HCT116 (cell line): ENCODE measurements at regions not wholly inside any gene's neighbourhood (a gene's known extent, or its start where the extent isn't known, plus 50 kb on each side); places are given as distances from the start of the nearest gene placed in this dataset.

ENCODE experiments used
- ATAC-seq: fragments of 200-7000 bp; cut with Tn5 transposase; 2 replicates; pipeline ENCODE4 v1.9.1; 2020; ENCODE audit warnings: mild to moderate bottlenecking, moderate library complexity
- BruUV-seq: library from RNA; stranded (reverse); fragments of 400-500 nt; replicated peaks from 2 replicates; lab custom pipeline; 2021; lab: Mats Ljungman, UMichigan
- CTCF ChIA-PET: fragments of 300-600 bp; sonication (Branson Sonifier 250); formaldehyde crosslinking; loops from one replicate; lab custom pipeline; 2021; ENCODE audit warnings: antibody characterized with exemption; lab: Charles Lee
- POLR2A ChIA-PET: fragments of 300-600, 350-600 bp; sonication (Branson Sonifier 250); formaldehyde crosslinking; loops from one replicate; lab custom pipeline; 2021; ENCODE audit warnings: antibody characterized with exemption; lab: Charles Lee
- RAD21 ChIA-PET, 2 experiments: fragments of 300-600 bp; sonication (Branson Sonifier 250); formaldehyde crosslinking; loops; one replicate each; lab custom pipeline; 2023; ENCODE audit warnings: low total read pairs in 2 of 2; ENCODE audit not compliant: uncharacterized antibody in 2 of 2, unreplicated experiment in 2 of 2, low non-redundant PET in 1 of 2; lab: Charles Lee
- DNase-seq: peaks from one replicate; pipeline ENCODE4 v3.0.0-alpha.2; 2010; ENCODE audit warnings: low read depth, low spot score
- H2AFZ ChIP-seq: fragments of 200-600 bp; shearing (Covaris generic), sonication (generic); 2 replicates; pipeline ENCODE4 v1.6.1; 2017; ENCODE audit warnings: low read depth, mixed run types, mixed read lengths, antibody characterized with exemption, low read length; ENCODE audit not compliant: poor library complexity, severe bottlenecking
- H3K27ac ChIP-seq: 2 replicates; pipeline ENCODE4 v1.5.1; 2012; ENCODE audit warnings: low read depth, low read length
- H3K27me3 ChIP-seq: fragments of 200-600 bp; sonication (generic); 2 replicates; pipeline ENCODE4 v1.6.1; 2016; ENCODE audit warnings: mixed run types, low read length, mixed read lengths; ENCODE audit not compliant: insufficient read depth
- H3K36me3 ChIP-seq, 2 experiments: fragments of 200-500 bp in 1 of 2; fragments of 200-600 bp in 1 of 2; sonication (Bioruptor generic) in 1 of 2; sonication (generic) in 1 of 2; 2 replicates each; pipeline versions ENCODE4 v1.5.1 to v1.6.1; 2014 to 2016; ENCODE audit warnings: low read length in 2 of 2, inconsistent platforms in 1 of 2, mixed read lengths in 1 of 2, mixed run types in 1 of 2; ENCODE audit not compliant: insufficient read depth in 2 of 2, control insufficient read depth in 1 of 2
- H3K4me1 ChIP-seq, 2 experiments: fragments of 200-600 bp in 1 of 2; sonication (generic) in 1 of 2; 2 replicates each; pipeline versions ENCODE4 v1.5.1 to v1.6.1; 2012 to 2017; ENCODE audit warnings: low read length in 2 of 2, inconsistent platforms in 1 of 2, mild to moderate bottlenecking in 1 of 2, mixed read lengths in 1 of 2, mixed run types in 1 of 2, moderate library complexity in 1 of 2; ENCODE audit not compliant: insufficient read depth in 2 of 2, control insufficient read depth in 1 of 2
- H3K4me2 ChIP-seq: fragments of 200-600 bp; sonication (generic); 2 replicates; pipeline ENCODE4 v1.6.1; 2017; ENCODE audit warnings: mixed run types, low read length, mixed read lengths
- H3K4me3 ChIP-seq, 2 experiments: fragments of 200-600 bp in 1 of 2; sonication (generic) in 1 of 2; replicated peaks in 1 of 2; 2 replicates each; pipeline ENCODE4 v1.5.1; 2011 to 2016; ENCODE audit warnings: low read length in 2 of 2, control low read depth in 1 of 2, low read depth in 1 of 2, mild to moderate bottlenecking in 1 of 2, mixed read lengths in 1 of 2, mixed run types in 1 of 2
- H3K79me2 ChIP-seq: fragments of 200-600 bp; sonication (generic); 2 replicates; pipeline ENCODE4 v1.6.1; 2017; ENCODE audit warnings: mild to moderate bottlenecking, mixed run types, low read length, moderate library complexity, mixed read lengths; ENCODE audit not compliant: insufficient read depth
- H3K9ac ChIP-seq: fragments of 200-600 bp; sonication (generic); 2 replicates; pipeline ENCODE4 v1.6.1; 2016; ENCODE audit warnings: low read length, mixed read lengths
- H3K9me2 ChIP-seq: fragments of 200-600 bp; sonication (generic), shearing (Covaris generic); 2 replicates; pipeline ENCODE4 v1.6.1; 2017; ENCODE audit warnings: mixed run types, mild to moderate bottlenecking, moderate library complexity; ENCODE audit not compliant: insufficient read depth
- H3K9me3 ChIP-seq, 2 experiments: fragments of 200-500 bp in 1 of 2; fragments of 200-600 bp in 1 of 2; sonication (Bioruptor generic) in 1 of 2; sonication (generic) in 1 of 2; 2 replicates each; pipeline ENCODE4 v1.6.1; 2014 to 2017; ENCODE audit warnings: low read length in 2 of 2, mixed read lengths in 2 of 2, inconsistent platforms in 1 of 2, low read depth in 1 of 2, mild to moderate bottlenecking in 1 of 2, mixed run types in 1 of 2, moderate library complexity in 1 of 2; ENCODE audit not compliant: control insufficient read depth in 1 of 2, insufficient read depth in 1 of 2
- H4K20me1 ChIP-seq: fragments of 200-600 bp; sonication (generic), shearing (Covaris generic); 2 replicates; pipeline ENCODE4 v1.6.1; 2017; ENCODE audit warnings: mixed run types, mild to moderate bottlenecking, moderate library complexity; ENCODE audit not compliant: insufficient read depth
- CBX3 ChIP-seq: IDR thresholded peaks from 2 replicates; pipeline ENCODE4 v1.6.1; 2012; ENCODE audit warnings: low read depth
- CEBPB ChIP-seq: IDR thresholded peaks from 2 replicates; pipeline ENCODE4 v1.6.1; 2012; ENCODE audit warnings: low read depth
- ELF1 ChIP-seq: IDR thresholded peaks from 2 replicates; pipeline ENCODE4 v1.6.1; 2012; ENCODE audit warnings: low read depth, borderline replicate concordance
- EZH2 ChIP-seq: fragments of 200-600 bp; sonication (generic); IDR thresholded peaks from 2 replicates; pipeline ENCODE4 v1.6.1; 2017; ENCODE audit warnings: antibody characterized with exemption, mixed run types
- FOSL1 ChIP-seq: IDR thresholded peaks from 2 replicates; pipeline ENCODE4 v1.6.1; 2012; ENCODE audit warnings: low read depth
- JUND ChIP-seq: IDR thresholded peaks from 2 replicates; pipeline ENCODE4 v1.6.1; 2012
- POLR2A ChIP-seq: IDR thresholded peaks from 2 replicates; pipeline ENCODE4 v1.7.0; 2011; ENCODE audit warnings: borderline replicate concordance; ENCODE audit not compliant: insufficient read depth, insufficient read length; ENCODE audit errors: extremely low read depth
- POLR2AphosphoS5 ChIP-seq: IDR thresholded peaks from 2 replicates; pipeline ENCODE4 v1.6.1; 2011; ENCODE audit warnings: mild to moderate bottlenecking, low read depth, low read length, moderate library complexity
- SP1 ChIP-seq: IDR thresholded peaks from 2 replicates; pipeline ENCODE4 v1.6.1; 2012; ENCODE audit warnings: low read depth
- TCF7L2 ChIP-seq: IDR thresholded peaks from 2 replicates; pipeline ENCODE4 v1.7.0; 2011; ENCODE audit warnings: borderline replicate concordance, inconsistent platforms; ENCODE audit not compliant: insufficient read depth, insufficient read length; ENCODE audit errors: extremely low read depth
- YY1 ChIP-seq: IDR thresholded peaks from 2 replicates; pipeline ENCODE4 v1.6.1; 2011; ENCODE audit warnings: low read length, low read depth, moderate library complexity, mild to moderate bottlenecking; ENCODE audit not compliant: insufficient replicate concordance; ENCODE audit errors: extremely low read depth
- ZFX ChIP-seq: fragments of 450-650 bp; IDR thresholded peaks from 2 replicates; pipeline ENCODE4 v1.6.1; 2017
- intact Hi-C: fragments of 100-400 bp; cut with micrococcal nuclease; formaldehyde crosslinking; loops from 2 replicates; pipeline ENCODE4 v1.10.0; 2022
- TF ChIP-seq, protein P1 (sequence below), 3 experiments: fragments of 200-600 bp in 1 of 3; sonication (generic) in 1 of 3; IDR thresholded peaks in 2 of 3; conservative IDR thresholded peaks in 1 of 3; 2 replicates each; pipeline ENCODE4 v1.5.1; 2012 to 2017; ENCODE audit warnings: low read depth in 2 of 3, low read length in 2 of 3, antibody characterized with exemption in 1 of 3, borderline replicate concordance in 1 of 3, control low read depth in 1 of 3, mild to moderate bottlenecking in 1 of 3, mixed read lengths in 1 of 3, mixed run types in 1 of 3, moderate library complexity in 1 of 3; ENCODE audit not compliant: insufficient read depth in 1 of 3
- TF ChIP-seq, protein P2 (sequence below): IDR thresholded peaks from 2 replicates; pipeline ENCODE4 v1.6.1; 2012
- TF ChIP-seq, protein P3 (sequence below): IDR thresholded peaks from 2 replicates; pipeline ENCODE4 v1.6.1; 2012

DNA sequence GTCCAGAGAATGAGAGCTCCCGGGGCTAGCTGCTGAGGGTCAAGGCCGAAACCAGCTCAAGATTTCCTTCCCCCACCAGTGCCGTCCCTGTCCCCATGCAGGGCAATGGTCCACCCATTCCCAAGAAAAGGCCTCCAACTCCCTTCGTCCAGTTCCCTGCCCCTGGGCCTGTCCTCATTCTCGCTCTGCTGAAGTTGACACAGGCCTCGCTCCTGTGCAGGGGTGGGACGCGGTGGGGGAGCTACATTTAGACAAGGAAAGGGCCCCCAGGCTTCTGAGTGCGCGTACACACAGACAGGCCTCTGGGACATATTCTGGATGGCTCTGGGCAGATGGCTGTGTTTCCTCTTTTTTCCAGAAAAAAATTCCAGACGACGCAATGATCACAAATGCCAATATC is 188.3 kb downstream of the ETS2 start:
- POLR2A ChIA-PET, result no interaction called here
- intact Hi-C loops, result no loop called here
- ATAC-seq (no peak), DNase-seq (no peak)
- RAD21 ChIA-PET, result no interaction called here
- Histone ChIP-seq H3K4me1 (peaks cover 8 to 9% of the 10 kb centered on the region in 2 experiments; a peak in 3 of 4 replicates), H3K4me3 (no peak overlapping the region), H3K79me2 (no peaks in the 10 kb centered on the region), H3K36me3 (no peaks in the 10 kb centered on the region), H3K4me2 (peak overlapping the region; percentile 54; the same call in 1 of the 2 replicates), H4K20me1 (no peaks in the 10 kb centered on the region), H3K27ac (no peak overlapping the region), H3K9ac (no peak overlapping the region), H3K27me3 (no peaks in the 10 kb centered on the region), H2AFZ (no peak overlapping the region), H3K9me2 (no peaks in the 10 kb centered on the region), H3K9me3 (no peaks in the 10 kb centered on the region)
- CTCF ChIA-PET, result no interaction called here
- TF ChIP-seq ELF1 (no peak), POLR2AphosphoS5 (no peak), POLR2A (no peak), SP1 (no peak), FOSL1 (no peak), YY1 (no peak), JUND (no peak), CBX3 (no peak), TCF7L2 (no peak), EZH2 (no peak), ZFX (no peak), CEBPB (no peak)
- TF ChIP-seq, protein P1, sequence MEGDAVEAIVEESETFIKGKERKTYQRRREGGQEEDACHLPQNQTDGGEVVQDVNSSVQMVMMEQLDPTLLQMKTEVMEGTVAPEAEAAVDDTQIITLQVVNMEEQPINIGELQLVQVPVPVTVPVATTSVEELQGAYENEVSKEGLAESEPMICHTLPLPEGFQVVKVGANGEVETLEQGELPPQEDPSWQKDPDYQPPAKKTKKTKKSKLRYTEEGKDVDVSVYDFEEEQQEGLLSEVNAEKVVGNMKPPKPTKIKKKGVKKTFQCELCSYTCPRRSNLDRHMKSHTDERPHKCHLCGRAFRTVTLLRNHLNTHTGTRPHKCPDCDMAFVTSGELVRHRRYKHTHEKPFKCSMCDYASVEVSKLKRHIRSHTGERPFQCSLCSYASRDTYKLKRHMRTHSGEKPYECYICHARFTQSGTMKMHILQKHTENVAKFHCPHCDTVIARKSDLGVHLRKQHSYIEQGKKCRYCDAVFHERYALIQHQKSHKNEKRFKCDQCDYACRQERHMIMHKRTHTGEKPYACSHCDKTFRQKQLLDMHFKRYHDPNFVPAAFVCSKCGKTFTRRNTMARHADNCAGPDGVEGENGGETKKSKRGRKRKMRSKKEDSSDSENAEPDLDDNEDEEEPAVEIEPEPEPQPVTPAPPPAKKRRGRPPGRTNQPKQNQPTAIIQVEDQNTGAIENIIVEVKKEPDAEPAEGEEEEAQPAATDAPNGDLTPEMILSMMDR (IDR thresholded peaks at IDR 0.05 in 2 of 3, conservative IDR thresholded peaks at IDR 0.05 in 1 of 3; ENCODE audit: borderline replicate concordance in 1 of 3, insufficient read depth in 1 of 3, low read depth in 2 of 3, low read length in 2 of 3), result no peak
- TF ChIP-seq, protein P2, sequence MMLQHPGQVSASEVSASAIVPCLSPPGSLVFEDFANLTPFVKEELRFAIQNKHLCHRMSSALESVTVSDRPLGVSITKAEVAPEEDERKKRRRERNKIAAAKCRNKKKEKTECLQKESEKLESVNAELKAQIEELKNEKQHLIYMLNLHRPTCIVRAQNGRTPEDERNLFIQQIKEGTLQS, result no peak
- TF ChIP-seq, protein P3, sequence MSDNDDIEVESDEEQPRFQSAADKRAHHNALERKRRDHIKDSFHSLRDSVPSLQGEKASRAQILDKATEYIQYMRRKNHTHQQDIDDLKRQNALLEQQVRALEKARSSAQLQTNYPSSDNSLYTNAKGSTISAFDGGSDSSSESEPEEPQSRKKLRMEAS, result no peak
- BruUV-seq, result no TSS peak
